ENCODE measurements at regions not wholly inside any gene's neighbourhood (a gene's known extent, or its start where the extent isn't known, plus 50 kb on each side); places are given as distances from the start of the nearest gene placed in this dataset.
"Not testable (repeated sequence)": the region's sequence is repeated elsewhere in the genome, so short reads cannot be mapped to it uniquely, and the experiment has no call there.

DNA sequence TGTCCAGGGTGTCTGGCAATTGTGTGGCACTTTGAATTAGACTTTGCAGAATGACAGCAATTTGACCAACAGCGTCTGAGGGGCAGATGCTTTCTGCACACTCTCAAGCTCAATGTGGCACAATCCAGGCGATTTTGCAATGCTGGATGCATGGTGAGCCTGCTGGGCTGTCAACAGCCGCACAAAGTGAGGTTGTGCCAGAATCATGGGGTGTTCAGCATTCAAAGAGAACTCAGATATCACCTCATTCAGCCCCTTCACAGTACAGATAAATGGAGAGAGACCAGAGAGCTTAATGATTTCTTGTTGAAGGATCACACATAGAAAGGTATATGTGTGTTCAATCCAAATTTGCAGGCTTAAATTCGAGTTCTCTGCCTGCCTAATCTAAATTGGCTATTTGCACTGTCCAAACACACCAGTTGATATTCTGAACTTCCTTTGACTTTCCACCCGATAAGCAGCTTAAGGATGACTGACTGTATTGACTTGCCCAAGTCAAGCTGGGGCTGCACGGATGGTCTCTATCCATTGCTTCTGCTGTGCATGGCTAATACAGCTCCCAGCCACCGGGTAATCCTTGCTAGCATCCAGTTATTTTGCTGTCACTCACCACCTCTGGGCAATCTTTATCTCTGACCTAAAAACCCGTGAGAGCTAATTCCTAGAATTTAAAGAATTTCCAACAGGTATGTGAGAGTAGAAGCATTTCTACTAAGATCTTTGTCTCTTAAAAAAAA is 157.9 kb upstream of the TAS2R1 start:
- no peak for DNase-seq (ENCODE audit: low spot score)

DNA sequence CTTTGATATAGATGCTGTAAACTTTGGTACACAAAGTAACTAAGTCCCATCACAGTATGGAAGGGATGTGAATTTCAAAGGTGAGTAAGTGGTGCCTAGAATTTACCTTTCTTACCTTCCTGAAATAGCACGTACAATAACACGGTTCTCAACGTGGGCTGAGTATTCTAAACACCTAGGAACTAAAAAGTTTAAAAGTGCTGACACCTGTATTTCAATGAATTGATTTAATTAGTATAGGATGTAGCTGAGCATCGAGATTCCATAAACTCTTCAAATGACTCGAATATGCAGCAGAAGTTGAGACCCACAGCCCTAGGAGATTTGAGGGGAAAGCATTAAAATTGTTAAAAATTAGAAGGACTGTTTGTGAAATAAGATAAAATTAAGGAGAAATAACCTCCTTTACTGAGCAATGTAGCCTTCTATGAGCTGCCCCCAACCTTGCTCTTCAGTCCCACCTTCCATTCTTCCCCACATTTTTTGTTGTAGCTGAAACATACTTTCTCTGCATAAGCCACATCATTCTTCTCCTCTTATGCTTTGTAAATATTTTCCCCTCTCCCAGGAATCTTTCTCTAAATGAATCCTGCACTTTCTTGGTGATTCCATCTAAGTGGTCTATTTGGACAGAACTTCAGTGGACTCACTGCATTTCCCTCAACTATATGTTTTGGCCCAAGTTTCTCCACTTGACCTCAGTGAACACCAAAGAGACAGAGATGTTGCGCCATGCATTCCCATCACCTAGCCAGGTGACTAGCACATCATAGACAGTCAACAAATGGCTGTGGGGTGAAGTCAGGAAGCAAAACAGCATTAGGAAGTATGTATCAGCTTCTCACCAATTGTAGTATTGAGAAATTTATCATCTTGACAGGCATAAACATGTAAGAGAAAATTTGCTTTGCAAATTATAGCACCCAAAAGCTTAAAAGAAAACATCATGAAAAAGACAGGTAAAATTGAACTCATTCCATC is 156.5 kb upstream of the TAS2R1 start:
- no peak for DNase-seq (ENCODE audit: low spot score)

DNA sequence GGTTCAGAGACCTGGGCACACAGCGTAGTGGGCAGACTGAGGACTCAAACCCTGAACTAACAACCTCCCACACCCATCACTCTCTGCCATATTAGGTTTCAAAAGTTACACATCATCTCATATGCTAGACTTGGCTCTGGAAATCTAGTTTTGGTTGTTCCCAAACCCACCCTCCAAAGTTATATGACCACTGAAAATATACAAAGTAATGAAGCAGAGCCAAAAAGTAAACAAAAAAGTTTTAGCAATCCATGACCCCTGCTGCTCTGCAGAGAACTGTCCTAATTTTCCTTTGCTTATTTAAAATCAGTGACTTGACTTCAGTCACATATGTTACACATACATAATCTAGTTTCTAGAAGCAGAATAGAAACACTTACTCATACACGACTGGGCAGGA is 155.6 kb upstream of the TAS2R1 start:
- no peak for DNase-seq (ENCODE audit: low spot score)

DNA sequence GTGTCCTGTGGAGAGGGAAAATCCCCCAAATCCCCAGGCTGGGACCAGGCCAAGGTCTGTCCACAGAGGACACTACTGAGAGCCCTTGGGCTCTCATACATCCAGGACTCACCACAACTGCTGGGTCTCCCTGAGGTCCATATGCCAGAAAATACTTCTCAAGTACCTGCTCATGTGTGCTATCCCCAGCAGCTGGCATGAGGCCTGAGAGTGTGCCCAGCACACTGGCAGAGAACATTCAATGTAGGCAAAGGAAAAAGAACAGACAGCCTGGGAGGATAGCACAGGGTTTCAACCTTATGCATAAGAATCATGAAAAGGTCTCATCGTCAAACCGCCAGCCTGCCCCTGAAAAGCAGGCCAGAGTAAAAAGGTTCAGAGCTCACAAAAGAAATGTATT is 154.1 kb upstream of the TAS2R1 start:
- no peak for DNase-seq (ENCODE audit: low spot score)

DNA sequence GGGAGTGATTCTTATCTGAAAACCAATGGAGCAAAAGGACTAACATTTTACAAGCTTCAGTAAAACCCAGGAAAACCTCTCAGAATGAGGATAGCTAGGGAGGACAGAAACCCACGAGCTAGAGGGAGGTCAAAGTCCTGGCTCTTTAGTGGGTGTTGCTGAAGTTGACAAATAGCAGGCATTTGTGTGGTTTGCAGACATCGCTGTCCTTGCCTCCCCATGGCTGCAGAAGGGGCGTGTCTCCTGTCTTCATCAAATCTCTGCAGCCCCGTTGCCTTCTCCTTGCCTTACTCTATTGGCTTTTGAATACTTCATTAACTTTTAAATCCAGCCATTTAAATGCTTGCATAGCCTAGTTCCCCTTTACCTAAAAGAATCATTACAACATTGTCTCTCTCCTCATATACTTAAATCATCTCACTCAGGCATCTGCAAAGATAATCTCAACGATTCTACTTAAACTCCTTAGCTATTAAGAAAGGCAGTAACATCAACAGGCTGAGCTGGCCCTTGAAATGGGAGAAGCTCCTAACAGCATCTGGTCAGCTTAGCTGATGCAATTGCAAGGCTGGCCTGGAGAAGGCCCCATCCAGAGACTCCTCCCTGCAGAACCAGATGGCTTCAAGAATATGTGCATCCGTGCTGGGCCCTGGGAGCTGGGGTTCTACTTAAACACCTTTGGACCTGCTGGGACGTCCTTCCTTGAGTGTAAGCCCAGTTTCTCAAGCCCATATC is 152.8 kb upstream of the TAS2R1 start:
- no peak for DNase-seq (ENCODE audit: low spot score)

DNA sequence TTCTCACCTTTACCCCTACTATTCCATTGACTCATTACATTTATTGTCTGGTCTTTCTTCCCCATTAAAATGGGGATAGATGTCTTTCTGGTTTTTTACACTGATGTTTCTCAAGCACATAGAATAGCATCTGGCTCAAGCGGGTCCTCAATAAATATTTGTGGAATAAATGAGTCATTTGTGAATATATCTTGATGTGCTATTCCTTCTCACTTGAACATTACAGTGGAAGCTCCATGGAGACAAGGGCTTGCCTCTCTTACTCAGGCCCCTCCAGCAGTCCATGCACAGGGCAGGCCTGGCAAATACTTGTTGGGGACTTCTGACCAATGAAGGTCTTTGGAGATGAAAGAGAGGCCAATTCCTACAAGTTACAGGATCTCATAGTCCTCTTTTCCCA is 151.7 kb upstream of the TAS2R1 start:
- DNase-seq (ENCODE audit: low spot score), result no peak

DNA sequence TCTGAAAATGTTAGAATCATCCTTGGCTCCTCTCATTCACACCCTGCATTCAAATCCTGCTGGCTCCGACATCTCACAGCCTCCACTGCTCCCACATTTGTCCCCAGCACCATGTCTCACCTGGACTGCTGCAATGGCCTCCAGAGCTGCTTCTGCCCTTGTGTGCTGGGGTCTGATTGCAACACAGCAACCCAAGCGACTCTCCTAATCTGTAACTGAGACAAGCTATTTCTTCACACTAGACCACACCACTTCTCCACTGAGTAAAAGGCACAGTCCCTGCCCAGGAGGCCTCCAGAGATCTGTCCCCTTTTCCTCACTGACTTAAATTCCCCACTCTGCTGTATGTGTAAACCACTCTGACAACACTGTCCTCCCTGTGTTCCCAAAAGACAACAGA is 151.1 kb upstream of the TAS2R1 start:
- no peak for DNase-seq (ENCODE audit: low spot score)

DNA sequence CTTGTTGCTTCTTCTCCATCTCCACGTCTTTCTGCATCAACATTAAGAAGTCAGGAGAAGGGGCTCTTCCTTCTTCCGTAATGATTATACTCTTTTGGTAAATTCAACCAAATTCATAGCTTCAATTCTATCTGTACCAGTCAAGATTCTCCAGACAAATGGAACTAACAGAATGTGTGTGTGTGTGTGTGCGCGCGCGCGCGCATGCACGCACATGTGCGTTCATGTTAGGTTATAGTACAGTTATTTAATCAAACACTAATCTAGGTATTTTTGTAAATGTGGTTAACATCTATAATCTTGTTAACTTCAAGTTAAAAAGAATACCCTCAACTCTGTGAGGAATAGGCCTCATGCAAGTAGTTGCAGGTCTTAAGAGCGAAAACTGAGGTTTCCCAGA is 150.3 kb upstream of the TAS2R1 start:
- no peak for DNase-seq (ENCODE audit: low spot score)

DNA sequence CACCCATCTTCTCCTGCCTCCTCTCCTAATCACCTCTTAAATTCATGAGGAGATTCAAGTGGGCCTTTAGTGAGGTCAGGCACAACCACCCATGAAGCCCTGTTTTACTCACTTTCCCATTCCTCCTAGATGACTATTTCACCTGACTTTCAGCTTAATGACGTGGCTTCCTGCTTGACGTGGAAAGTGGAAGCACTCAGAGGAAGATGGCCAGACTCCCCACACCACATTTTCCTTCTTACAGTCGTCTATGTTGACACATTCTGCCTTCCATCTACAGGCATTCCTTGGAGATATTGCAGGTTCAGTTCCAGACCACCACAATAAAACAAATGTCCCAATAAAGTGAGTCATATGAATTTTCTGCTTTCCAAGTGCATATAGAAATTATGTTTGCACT is 146.4 kb upstream of the TAS2R1 start:
- DNase-seq (ENCODE audit: low spot score), result no peak

DNA sequence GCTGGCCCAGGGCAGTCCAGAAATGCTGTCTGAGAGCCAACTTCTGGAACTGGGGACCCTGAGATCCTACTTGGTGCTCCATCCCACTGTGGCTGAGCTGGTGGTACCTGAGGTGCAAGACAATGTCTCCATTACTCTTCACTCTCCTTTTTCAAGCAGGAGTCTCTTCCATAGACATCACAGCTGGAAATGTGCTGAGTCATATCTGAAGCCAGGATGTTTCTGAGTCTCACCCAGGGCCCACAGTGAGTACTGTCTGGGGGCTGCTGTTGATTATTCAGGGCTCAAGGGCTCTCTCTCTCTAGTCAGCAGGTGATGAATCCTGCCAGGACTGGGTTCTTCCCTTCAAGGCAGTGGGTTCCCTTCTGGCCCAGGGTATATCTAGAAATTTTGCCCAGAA is 145.2 kb upstream of the TAS2R1 start:
- DNase-seq (ENCODE audit: low spot score), result no peak

DNA sequence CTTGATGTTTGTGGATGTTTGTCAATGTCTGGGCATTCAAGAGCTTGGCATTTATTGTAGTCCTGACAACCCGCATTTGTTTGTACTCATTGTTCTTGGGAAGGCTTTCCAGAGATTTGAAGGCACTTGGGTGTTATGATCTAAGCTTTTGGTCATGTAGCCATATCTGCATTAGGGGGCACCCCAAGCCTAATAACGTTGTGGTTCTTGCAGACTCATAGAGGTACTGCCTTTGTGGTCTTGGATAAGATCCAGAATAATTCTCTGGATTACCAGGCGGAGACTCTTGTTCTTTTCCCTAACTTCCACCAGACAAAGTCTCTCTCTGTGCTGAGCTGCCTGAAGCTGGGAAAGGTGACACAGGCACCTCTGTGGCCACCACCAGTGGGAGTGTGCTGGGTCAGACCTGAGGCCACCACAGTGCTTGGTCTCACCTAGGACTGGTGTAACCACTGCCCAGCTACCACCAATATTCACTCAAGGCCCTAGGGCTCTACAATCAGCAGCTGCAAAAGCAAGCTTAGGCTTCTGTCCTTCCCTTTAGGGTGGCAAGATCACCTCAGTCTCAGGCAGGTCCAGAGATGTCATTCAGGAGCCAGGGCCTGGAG is 144.4 kb upstream of the TAS2R1 start:
- DNase-seq (ENCODE audit: low spot score), result no peak

DNA sequence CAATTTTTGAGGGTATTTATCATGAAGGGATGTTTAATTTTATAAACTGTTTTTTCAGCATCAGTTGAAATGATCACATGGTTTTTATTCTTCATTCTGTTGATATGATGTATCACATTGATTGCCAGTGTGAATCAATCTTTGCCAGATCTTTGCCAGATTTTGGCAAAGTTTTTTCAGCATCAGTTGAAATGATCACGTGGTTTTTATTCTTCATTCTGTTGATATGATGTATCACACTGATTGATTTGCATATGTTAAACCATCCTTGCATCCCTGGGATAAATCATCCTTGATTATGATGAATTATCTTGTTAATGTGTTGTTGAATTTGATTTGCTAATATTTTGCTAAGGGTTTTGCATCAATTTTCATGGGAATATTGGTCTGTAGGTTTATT is 140.9 kb upstream of the TAS2R1 start:
- no peak for DNase-seq (ENCODE audit: low spot score)

DNA sequence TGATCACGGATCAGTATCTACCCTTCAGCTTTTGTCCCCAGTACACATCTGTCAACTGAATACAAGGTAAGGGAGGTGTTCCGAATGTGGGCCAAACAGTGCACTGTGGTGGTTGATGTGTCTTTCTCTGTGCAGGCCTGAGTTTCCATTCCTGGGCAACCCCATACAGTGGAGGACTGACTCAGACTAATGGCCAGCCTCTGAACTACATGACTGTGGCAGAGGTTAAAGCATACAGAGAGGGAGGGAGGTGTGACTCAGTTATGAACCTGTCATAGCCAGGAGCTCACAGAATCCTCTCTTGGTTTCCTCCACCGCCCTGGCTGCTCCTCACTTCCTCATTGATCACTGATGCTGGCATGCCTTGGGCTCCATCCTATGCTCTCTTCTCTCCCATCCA is 136.4 kb upstream of the TAS2R1 start:
- DNase-seq (ENCODE audit: low spot score), result peak; percentile 36

DNA sequence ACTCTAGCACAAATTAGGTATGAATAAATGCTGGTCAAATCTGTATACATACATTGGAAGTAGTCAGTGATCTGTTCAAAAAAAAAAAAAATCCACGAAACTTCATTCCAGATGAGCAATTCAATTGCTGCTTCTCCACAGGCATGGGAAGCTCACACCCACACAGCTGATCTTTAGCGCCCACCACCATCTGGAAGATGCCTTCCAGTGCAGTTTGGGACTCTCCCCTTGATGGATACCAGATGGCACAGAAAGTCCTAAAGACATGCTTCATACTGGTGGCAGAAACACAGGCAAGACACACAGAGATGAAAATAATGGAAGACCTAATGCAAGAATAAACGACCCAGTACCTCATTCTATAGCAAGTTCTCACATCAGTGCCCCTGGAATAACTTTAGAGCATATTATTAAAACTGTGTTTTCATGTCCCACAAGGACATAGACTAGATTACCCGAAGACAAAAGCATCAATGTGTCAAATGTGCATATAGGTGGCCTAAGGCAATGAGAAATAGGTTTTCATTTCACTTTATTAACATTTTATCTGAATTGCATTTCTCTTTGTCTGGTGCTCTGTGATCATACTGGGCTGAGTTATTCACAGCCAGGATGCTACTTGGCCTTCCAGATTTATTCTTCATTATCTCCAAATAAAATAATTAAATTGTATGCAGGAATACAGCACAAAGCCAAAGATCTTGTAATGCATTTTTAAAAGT is 135.4 kb upstream of the TAS2R1 start:
- DNase-seq (ENCODE audit: low spot score), result no peak

DNA sequence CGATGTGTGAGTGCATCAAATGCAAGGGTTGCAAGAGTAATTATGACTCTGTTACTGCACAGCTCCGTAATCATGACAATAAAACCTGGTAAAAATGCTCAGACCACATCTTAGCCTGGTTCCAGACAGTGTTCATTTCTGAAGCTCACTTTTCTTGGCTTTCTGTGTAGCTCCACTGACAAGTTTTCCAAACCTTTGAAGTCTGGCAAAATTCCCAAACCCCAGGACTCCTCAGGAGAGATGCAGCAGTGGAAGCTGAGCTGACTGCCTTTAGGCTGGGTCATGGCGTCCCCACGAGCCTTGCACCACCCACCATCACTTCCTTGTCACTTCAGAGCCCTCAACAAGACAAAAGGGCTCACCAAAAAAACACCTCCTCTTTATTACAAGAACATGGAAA is 131.6 kb upstream of the TAS2R1 start:
- no peak for DNase-seq (ENCODE audit: low spot score)

DNA sequence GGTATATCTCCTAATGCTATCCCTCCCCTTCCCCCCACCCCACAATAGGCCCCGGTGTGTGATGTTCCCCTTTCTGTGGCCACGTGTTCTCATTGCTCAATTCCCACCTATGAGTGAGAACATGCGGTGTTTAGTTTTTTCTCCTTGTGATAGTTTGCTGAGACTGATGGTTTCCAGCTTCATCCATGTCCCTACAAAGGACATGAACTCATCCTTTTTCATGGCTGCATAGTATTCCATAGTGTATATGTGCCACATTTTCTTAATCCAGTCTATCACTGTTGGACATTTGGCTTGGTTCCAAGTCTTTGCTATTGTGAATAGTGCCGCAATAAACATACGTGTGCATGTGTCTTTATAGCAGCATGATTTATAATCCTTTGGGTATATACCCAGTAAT is 122.5 kb upstream of the TAS2R1 start:
- not testable (repeated sequence) for DNase-seq (ENCODE audit: low spot score)

DNA sequence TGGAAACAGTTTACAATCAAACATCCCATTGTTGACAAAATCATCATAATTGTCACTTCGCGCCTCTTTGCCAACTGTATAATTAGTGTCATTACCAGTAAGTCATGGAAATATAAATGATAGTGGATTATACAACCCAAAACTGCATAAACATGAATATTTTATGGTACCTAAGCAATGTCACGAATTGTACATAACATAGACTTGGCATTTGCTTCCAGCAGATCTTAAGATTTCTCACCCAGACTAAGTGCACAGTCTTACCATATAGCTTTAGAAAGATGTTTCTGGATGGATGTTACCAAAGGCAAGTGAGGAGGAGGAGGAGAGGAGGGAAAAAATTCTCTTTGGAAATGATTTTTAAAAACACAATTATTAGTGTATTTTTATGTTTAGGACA is 113.4 kb upstream of the TAS2R1 start:
- DNase-seq (ENCODE audit: low spot score), result no peak

DNA sequence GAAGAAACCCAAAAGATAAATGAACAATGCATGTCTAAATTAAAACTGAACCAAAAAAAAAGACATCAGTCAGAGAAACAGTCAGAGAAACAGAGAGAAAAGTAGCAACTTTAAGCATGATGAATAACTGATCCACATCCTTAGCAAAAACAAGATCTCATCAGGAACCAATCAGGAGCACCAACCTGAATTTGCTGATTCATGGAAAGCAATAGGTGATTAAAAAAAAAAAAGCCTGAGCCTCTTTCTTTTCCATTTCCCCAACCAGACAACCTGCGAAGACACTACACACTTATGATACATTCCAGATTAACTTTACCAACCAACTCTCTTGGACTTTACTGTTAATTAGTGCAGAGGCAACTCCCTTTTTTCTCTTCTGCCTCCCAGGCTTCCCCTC is 112.7 kb upstream of the TAS2R1 start:
- DNase-seq (ENCODE audit: low spot score), result no peak

DNA sequence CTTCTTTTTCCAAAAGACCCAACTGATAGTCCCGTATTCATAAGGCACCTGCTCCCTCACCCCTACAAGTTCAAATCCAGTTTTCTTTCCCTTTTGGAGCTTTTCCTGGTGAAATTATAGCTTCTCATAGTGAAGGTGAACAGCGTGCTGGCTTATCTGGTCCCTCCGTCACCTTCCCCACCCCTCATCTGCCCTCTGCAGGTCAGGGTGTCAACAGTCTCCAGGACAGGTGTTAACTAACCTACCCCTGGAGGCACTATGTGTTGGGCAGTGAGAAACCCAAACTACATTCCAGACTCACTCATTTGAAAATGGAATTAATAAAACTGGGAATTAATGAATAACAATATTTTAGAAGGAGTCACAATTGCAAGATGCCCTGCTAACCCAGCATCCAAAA is 109.0 kb upstream of the TAS2R1 start:
- no peak for DNase-seq (ENCODE audit: low spot score)

DNA sequence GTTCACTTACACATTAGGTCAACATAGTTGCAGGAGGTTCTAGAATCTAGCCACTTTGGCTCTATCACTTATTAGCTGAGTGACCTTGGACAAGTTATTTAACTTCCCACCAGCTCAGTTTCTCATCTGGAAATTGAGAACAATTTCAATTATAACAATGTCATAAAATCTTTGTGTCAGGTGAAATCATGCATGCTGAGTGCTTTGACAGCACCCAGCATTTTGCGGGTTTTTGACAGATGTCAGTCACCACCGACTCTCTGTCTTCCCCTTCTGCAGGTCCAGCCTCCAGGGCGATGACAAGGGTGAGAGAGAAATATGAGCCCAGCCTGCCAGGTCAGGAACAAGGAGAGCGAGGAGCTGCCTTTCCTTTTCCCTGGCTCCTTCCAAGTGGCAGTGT is 107.1 kb upstream of the TAS2R1 start:
- no peak for DNase-seq (ENCODE audit: low spot score)

DNA sequence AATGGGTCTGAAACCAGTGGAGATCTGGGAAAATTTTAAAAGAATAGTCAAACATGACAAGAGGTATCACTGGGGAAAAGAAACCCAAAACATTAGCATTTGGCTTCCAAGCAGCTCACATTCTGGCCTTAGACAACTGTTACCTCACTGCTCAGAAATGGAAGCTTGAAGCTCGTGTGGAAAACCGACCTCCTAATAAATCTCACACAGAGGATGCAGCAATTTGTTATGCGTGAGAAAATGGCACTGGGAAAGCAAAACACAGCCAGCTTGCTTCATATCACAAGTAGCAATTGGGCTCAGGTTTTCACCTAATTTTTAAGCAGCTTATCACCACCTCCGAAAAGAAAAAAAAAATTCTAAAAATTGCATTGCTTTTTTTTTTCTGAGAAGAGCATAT is 103.3 kb upstream of the TAS2R1 start:
- DNase-seq (ENCODE audit: low spot score), result no peak

DNA sequence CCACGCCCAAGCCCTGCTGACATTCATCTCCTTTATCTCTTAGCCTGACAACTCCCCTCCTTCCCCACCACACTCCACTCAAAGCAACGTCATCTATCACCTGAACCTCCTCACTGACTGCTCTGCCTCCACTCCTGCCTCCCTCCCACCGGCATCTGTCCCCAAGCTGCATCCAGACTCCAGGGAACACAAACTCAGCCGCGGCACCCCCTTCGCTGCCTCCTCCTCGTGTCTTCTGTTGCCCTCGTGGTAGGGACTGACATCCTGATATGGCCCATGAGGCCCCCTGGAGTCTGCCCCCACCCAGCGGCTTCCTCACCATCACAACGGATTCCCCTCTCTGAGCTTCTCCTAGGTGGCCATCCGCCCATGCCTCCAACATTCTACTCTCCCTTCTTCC is 101.0 kb upstream of the TAS2R1 start:
- no peak for DNase-seq (ENCODE audit: low spot score)
